ENCODE measurements at regions not wholly inside any gene's neighbourhood (a gene's known extent, or its start where the extent isn't known, plus 50 kb on each side); places are given as distances from the start of the nearest gene placed in this dataset.
"Not testable (repeated sequence)": the region's sequence is repeated elsewhere in the genome, so short reads cannot be mapped to it uniquely, and the experiment has no call there.

DNA sequence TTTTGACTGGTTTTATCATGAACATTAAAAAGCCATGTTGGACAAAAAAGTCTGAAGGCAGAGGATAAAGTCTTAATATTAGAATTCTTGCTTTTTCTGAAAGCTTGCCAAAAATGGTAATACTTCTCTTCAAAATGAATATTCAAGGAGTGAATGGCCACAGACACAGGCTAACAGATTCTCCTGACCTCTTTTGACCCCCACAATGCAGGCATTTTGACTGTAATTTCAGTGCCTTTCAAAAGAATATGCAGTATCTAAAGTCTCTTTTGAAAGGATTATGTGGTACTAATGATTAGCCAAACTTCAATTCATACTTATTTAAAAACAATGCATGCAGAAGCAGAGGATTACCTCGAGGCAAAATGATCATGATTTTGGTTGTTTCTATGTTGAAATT is 557.8 kb upstream of the GCFC2 start:
- no peak for DNase-seq (ENCODE audit: low read depth in 2 of 2)

- no peak for DNase-seq (ENCODE audit: low read depth in 2 of 2)
Measured at GRCh38 chr2:76257802-76258201, 547.1 kb upstream of the GCFC2 start.

GRCh38 chr2:76256458-76257088 is 545.9 kb upstream of the GCFC2 start:
- no peak for DNase-seq (ENCODE audit: low read depth in 2 of 2)

- no peak for DNase-seq (ENCODE audit: low read depth in 2 of 2)
Measured at GRCh38 chr2:76252704-76253103, 542.0 kb upstream of the GCFC2 start.

DNA sequence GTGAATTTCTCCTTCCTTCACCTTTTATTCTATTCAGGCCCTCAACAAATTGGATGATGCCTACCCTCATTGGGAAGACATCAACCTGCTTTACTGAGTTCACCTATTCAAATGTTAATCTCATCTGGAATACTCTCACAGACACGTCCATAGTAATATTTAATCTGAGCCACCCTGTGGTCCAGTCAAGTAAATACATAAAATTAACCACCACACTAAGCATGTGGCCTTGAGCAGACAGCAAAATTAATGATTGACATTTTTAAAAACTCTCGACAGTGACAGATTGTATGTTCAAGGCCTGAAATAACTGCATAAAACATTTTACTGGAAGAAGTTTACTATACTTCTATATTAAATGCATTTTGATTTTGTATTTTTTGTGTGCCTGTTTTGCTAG is 540.6 kb upstream of the GCFC2 start:
- DNase-seq (ENCODE audit: low read depth in 2 of 2): no peak

- no peak for DNase-seq (ENCODE audit: low read depth in 2 of 2)
Measured at GRCh38 chr2:76247006-76247405, 536.3 kb upstream of the GCFC2 start.

GRCh38 chr2:76211991-76212985 is 501.6 kb upstream of the GCFC2 start:
- DNase-seq (ENCODE audit: low read depth in 2 of 2): no peak

DNA sequence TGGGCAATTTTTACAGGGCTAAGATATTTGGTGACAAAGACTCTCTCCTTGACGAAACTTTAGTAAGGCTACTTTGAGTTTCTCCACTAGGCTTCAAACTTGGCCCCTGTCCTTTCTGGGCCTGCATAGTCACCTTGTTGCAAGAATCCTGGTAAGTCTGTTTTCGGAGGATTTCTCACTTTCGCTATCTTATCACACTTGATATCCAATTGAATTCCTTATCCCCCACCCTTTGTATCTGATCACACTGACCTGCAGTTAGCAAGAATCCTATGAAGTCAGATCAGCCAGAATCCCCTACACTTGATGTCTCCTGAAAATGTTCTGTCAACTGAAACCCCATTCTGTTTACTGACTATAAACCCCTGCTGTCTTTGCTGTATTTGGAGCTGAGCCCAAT is 499.8 kb upstream of the GCFC2 start:
- no peak for DNase-seq (ENCODE audit: low read depth in 2 of 2)

DNA sequence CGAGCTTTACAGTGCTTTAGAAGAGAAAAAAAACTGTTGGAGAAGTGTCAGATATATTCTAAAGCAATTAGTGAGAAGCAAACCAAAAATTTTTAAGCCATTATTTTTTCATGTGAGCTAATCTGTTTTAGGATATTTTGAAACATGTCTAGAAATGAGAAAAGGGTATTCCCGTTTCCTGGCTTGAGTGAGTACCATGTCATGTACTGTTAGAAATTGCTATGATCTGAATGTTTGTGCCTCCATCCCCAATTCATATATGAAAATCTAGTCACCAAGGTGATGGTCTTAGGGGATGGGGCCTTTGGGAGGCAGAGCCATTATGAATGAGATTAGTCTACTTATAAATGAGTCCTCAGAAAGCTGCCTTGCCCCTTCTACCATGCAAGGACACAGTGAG is 493.3 kb upstream of the GCFC2 start:
- DNase-seq (ENCODE audit: low read depth in 2 of 2): no peak

DNA sequence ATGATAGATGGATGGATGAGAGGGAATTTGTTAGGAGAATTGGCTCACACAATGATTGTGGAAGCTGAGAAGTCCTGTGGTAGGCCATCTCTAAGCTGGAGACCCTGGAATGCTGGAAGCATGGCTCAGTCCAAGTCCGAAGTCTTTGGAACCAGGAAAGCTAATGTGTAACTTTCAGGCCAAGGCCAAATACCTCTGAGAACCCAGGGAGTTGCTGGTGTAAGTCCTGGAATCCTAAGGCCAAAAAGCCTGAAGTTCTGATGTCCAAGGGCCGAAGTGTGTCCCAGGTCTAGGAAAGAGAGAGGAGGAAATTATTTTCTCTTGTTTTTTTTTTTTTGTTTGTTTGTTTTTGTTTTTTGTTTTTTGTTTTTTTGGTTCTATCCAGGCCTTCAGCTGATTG is 492.2 kb upstream of the GCFC2 start:
- DNase-seq (ENCODE audit: low read depth in 2 of 2): no peak

DNA sequence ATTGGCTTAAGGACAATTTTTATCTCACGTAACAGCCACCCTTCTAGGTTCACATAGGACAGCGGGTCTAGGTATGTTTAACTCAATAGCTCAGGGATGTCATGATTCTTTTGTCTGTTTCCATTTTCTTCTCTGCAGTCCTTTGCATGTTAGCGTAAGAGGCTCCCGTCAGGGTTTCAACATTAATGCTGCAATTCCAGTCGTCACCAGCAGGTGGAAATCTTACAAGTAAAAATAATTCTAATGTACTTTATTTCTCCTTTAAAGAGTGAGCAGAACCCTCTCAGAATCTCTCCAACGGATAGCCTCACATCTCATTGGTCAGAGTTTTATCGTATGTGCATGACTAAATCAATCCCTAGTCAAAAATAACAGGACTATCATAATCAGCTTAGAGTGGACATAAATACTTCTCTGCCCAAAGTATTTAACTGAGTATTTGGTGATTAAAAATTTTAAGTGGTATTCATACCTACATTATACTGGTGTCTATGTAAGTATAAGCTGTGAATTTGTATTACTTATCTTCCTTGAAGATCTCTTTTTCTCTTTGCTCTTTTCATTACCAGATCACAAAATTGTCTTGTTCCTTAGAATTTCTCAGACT is 487.2 kb upstream of the GCFC2 start:
- DNase-seq (ENCODE audit: low read depth in 2 of 2): peak; percentile 1 to 4

DNA sequence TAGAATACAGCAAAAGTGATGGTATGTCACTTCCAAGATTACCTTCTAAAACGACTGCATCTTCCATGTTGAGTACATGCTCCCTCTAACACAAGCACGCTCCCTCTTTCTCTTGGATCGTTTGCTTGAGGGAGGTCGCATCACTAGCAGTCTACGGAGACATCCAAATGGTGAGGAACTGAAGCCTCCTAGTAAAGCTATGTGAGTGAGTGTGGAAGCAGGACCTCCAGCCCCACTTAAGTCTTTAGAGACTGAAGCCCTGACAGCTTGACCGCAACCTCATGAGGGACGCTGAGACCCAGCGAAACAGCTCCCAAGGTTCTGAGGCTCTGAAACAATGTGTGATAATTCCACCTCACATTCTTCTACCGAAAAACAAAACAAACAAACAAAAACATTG is 486.7 kb upstream of the GCFC2 start:
- no peak for DNase-seq (ENCODE audit: low read depth in 2 of 2)

DNA sequence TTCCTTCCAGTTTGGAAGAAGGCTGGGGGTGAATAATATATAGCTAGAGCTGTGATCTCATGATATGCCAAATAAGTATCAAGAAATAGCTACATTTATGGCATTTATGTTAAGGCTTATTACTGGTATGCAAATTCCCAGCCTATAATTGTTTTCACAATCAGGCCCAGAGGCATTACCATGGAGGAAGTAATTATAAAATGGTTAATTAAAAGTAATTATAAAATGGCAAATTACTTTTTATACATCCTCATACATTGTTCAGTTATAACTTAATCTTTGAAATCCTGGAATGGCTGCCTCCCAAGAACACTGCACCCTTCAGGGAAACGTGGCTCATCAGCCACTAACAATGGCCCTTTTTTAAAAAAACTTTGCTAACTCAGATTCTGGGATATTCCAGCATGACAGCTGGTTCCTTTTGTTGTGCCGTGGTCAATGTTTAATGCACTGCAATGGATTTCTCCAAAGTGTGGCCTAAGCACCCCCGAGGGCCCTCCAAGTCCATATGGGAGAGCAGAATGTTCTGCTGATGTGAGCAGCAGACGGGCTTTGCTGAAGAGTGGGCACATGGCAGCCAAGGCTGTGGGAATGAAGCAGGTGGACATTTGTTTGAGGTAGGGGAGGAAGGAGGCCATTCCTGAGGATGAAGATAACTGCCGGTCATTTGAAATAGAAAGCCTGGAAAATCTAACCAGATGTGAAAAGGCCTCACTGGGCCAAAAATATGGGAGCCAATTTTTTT is 483.5 kb upstream of the GCFC2 start:
- DNase-seq (ENCODE audit: low read depth in 2 of 2): no peak

- no peak for DNase-seq (ENCODE audit: low read depth in 2 of 2)
Measured at GRCh38 chr2:76193089-76193488, 482.4 kb upstream of the GCFC2 start.

DNA sequence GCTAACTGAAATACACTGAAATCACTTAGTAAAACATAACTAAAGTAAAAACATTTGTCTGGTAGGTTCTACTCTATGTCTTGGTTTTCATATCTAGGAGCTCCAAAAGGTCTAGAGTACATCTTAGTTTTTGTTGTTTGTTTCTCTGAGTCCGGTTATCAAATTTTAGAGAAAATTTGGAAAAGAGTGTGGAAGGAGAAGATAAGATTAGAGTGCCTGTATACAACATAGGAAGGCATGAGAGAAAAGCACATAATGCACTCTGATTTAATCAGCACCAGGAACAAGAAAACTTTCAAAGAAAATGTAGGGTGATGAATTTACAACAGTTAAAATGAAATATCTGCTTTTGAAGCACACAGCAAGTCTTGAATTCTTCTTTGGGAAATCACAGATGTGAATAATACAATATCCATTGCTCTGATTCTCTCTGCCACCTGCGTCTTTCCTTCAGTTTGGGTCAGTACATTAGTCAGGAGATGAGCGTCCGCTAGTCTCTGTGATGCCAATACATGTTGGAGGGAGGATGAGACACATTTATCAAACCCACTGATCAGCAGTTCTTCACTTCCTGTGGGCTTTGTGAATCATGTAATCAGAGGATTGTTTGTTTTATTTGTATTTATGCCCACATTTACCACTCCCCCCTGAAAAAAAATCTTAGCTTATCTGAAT is 477.8 kb upstream of the GCFC2 start:
- no peak for DNase-seq (ENCODE audit: low read depth in 2 of 2)

DNA sequence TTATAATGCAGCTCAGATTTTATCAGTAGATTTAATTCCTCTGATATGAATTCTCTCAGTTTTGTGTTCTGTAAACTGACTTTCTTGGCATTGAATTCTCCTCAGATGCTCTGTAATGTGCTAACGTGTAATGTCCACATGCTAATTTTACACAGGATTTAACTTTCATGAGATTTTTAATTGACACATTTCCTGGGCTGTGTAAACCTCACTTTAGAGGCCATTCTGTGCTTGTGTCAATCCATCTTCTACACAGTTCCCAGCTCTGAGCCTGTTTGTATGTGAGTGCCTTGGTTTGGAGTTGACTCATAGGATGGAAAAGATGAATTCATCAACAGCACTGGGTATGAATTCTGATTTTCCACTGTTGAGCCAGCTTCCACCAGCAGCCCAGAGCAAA is 476.7 kb upstream of the GCFC2 start:
- no peak for DNase-seq (ENCODE audit: low read depth in 2 of 2)

- DNase-seq (ENCODE audit: low read depth in 2 of 2): no peak
Measured at GRCh38 chr2:76180676-76181075, 470.0 kb upstream of the GCFC2 start.

GRCh38 chr2:76178610-76179009 is 467.9 kb upstream of the GCFC2 start:
- DNase-seq (ENCODE audit: low read depth in 2 of 2): no peak

DNA sequence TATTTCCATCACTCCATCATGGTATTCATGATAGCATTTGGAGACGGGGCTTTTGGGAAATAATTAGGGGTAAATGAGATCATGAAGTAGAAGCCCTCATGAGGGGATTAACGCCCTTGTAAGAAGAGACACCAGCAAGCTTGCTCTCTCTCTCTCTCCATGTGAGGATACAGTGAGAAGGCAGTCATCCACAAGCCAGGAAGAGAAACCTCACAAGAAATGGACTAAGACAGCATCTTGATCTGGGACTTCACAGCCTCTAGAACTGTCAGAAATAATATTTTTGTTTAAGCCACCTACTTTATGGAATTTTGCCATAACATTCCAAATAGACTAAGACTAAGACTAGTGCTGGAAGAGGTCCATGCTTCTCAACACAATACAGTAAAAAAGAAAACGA is 464.6 kb upstream of the GCFC2 start:
- no peak for DNase-seq (ENCODE audit: low read depth in 2 of 2)

- no peak for DNase-seq (ENCODE audit: low read depth in 2 of 2)
Measured at GRCh38 chr2:76174505-76174904, 463.8 kb upstream of the GCFC2 start.

- not testable (repeated sequence) for DNase-seq (ENCODE audit: low read depth in 2 of 2)
Measured at GRCh38 chr2:76173206-76173605, 462.5 kb upstream of the GCFC2 start.
